Loucy (cell line): ENCODE measurements at regions not wholly inside any gene's neighbourhood (a gene's known extent, or its start where the extent isn't known, plus 50 kb on each side); places are given as distances from the start of the nearest gene placed in this dataset.

Source experiments
- EZH2phosphoT487 ChIP-seq: fragments of 200-600 bp; IDR thresholded peaks from 2 replicates; pipeline ENCODE4 v1.6.1; 2018; ENCODE audit warnings: antibody characterized with exemption, mild to moderate bottlenecking, moderate library complexity, borderline replicate concordance
- TF ChIP-seq, protein P1 (sequence below): fragments of 200-600 bp; sonication (generic); conservative IDR thresholded peaks from 2 replicates; pipeline ENCODE4 v1.5.1; 2014; ENCODE audit warnings: mild to moderate bottlenecking, antibody characterized with exemption, low read length

GRCh38 chr20:24350923-24351368, 118.5 kb upstream of the SYNDIG1 start:
- TF ChIP-seq, protein P1, sequence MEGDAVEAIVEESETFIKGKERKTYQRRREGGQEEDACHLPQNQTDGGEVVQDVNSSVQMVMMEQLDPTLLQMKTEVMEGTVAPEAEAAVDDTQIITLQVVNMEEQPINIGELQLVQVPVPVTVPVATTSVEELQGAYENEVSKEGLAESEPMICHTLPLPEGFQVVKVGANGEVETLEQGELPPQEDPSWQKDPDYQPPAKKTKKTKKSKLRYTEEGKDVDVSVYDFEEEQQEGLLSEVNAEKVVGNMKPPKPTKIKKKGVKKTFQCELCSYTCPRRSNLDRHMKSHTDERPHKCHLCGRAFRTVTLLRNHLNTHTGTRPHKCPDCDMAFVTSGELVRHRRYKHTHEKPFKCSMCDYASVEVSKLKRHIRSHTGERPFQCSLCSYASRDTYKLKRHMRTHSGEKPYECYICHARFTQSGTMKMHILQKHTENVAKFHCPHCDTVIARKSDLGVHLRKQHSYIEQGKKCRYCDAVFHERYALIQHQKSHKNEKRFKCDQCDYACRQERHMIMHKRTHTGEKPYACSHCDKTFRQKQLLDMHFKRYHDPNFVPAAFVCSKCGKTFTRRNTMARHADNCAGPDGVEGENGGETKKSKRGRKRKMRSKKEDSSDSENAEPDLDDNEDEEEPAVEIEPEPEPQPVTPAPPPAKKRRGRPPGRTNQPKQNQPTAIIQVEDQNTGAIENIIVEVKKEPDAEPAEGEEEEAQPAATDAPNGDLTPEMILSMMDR, result no peak
- no peak for TF ChIP-seq EZH2phosphoT487
